GM21447 (cell line): ENCODE measurements at regions not wholly inside any gene's neighbourhood (a gene's known extent, or its start where the extent isn't known, plus 50 kb on each side); places are given as distances from the start of the nearest gene placed in this dataset.
"Not testable (repeated sequence)": the region's sequence is repeated elsewhere in the genome, so short reads cannot be mapped to it uniquely, and the experiment has no call there.

Source experiments
- ATAC-seq: cut with Tn5 transposase; IDR thresholded peaks from one replicate; pipeline ENCODE4 v1.9.1; 2021; ENCODE audit not compliant: unreplicated experiment

DNA sequence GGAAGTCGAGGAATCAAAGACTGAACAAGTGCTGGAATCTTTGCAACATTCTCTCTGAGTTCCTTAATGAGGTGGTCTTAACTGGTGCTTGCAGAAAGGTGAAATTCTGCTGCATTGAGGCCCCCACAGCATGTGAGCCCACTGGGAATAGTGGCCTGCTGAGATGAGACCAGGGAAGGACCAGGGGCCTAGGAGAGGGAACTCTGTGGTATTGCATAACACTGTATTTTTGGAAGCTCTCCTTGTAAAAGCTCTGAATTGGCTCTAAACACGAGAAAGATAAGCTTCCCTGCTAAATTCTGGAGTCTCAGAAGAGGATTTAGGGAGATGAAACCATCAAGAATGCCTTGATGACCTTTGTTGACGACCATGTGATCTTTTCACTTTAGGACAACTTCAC is 100.4 kb upstream of the TSC22D1 start:
- ATAC-seq = no peak

DNA sequence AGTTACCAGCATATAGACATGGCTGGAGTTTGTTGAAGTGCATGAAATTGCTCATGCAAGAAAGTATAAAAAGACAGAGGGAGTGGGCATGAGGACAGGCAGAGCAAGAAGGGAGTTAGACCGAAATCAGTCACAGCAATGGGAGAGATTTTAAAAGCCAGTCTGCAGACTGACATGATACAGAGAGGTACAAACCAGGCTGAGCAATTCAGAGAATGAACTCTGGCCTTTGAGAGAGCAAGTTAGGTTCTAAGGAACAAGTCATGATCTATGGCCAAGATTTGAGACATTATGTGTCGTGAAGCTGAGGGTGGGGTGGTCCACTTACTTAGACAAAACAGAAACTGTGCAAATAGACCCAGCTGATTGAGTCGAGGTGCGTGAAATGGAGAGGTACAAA is 93.4 kb upstream of the TSC22D1 start:
- no peak for ATAC-seq

DNA sequence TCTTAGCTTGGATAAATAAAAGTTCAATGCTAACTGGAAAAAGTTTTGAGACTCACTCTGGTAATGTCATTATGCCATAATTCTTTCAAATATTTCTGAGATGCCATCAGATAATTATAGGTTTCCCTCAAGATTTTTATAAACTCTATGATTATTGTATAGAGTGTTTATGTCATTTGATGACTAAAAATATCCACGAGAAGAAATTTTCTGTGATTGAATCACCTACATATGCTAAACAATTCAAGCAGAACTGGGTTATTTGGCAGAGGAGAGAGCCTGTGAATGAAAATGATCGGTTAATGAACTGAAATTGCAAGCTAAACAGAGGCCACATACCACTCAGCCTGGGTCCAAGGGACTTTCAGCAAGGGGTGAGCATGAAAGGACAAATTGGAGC is 92.6 kb upstream of the TSC22D1 start:
- no peak for ATAC-seq

DNA sequence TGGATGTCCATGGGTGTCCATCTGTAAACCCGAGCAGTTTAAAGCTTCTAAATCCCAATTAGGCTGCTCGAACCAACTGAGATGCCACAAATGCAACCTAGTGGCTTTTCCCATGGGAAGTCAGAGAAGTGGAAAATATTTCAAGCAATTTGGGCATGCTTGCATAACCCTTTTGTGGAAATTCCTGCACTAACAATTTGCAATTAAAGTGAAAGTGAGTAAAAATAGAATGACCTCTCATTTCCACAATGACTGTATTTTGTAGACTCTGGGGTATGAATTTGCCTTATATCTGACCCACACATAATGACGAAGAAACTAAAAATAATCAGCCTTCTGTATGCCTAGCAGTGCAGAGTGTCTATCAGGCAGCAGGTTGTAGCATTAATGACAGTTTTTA is 91.8 kb upstream of the TSC22D1 start:
- peak; percentile 64 for ATAC-seq

DNA sequence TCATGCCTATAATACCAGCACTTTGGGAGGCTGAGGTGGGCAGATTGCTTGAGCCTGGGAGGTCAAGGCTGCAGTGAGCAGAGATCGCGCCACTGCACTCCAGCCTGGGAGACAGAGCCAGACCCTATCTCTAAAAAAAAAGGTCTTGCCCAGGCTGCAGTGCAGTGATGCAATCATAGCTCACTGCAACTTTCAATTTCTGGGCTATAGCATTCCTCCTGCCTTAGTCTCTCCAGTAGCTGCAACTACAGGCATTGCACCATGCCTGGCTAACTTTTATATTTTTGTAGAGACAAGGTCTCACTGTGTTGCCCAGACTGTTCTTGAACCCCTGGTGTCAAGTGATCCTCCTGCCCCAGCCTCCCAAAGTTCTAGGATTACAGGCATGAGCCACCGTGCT is 90.4 kb upstream of the TSC22D1 start:
- not testable (repeated sequence) for ATAC-seq

DNA sequence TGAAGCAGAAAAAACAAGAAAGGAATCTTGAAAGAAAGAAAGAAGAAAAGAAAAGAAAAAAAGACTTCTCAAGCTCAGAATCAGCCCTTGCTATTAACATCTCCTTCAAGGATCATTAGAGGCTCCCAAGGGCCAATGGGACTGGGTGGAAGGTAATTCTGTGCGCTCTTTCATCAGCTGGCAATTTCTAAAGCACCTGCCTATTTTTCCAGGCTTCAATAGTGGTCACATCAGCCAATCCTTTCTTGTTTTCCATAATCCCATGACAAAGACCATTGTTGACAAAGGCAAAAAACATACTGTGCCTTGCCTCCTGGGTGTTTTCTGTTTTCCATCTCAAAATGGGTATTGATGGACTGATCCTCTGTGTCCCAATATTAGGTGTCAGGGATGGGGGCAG is 88.2 kb upstream of the TSC22D1 start:
- ATAC-seq = no peak

DNA sequence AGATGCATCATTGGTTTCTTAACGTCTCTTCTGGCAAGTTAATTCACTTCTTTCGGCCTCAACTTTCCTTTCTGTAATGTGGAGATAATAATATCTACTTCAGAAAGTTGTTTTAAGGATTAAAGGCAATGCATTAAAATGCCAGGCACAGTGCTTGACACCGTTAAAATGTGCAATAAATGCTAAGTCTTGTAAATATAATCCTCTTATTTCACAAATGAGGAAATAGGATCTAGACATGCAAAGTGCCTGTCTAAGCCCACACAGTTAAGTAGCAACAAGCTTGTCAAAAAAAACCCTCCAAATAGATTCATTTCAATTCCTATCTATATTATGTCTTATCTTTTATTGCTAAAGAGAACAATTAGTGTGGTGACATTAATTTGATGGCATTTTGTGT is 86.4 kb upstream of the TSC22D1 start:
- no peak for ATAC-seq

DNA sequence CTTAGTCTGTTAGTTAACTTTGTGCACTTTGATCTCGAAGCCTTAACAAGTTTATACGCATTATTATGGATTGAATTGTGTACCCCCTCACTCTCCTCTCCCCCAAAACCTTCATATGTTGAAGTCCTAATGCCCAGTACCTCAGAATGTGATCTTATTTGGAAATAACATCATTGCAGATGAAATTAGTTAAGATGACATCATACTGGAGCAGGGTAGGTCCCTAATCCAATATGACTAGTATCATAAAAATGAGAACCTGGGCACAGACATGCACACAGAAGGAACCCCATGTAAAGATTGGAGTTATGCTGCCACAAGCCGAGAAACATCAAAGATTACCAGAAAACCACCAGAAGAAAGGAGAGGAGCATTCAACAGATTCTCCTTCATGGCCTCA is 85.8 kb upstream of the TSC22D1 start:
- ATAC-seq = no peak

DNA sequence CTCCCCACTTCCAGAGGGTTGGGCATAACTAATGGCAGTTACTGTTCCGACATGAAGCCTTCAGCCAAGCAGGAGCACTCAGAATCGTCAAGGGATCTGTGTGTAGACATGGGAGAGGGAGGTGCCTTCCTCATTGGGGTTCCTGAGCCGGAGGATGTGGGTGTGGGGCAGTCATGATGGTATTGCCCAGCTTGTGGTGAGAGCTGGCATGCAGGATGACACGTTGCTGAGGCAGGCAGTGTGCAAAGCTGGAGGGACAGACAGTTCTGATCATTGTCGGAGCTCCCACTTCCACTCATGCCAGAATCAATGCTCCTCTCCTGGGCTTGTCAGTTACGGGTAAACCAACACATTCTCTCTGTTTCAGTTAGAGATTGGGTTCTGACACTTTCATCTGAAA is 83.9 kb upstream of the TSC22D1 start:
- no peak for ATAC-seq

DNA sequence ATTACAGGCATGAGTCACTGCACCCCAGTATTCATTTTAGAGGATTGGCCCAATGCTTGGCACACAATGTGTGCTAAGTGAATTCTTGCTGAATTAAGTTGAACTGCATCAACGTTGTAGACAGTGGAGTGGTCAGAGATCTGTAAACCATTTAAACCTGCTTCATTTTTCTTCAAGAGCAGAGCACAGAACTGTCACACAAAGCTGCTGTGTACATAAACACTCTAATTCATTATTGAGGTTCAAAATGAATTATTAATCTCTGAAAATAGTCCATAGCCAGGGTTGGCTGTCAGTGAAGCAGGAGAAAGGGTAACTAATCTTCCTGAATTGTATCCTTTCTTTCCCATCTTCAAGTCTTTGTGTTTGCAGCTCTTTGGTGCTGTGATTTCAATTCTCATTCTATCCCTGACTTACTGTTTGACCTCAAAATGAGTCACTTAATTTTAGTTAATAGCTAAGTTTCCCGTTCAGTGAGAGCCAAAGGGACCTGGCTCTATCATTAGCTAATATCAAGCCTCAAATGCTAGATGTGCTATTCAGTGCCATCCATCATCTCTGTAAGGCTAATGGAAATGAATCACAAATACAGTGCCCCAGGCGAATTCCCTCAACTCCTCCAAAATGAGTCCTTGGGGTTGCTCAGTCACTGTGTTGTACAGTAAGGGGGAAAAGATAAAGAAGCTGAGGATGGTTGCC is 77.0 kb upstream of the TSC22D1 start:
- ATAC-seq = no peak

DNA sequence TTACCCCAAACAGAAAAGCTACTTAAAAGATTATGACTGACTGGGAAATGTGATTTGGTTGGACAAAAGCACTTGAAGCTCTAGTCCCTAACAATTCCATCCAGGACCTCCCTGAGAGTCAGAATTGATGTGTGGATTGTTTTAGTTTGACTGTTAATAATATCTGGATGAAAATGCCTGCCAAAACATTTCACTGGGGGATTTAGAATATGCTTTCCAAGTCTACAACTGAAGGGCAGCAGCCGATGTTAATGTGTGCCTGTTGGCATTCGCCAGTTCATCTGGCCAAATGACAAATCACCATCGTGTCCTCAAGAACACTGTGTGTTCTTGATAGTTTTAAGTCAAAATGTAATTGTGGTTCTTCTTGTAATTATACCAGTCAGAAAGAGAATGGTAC is 76.0 kb upstream of the TSC22D1 start:
- ATAC-seq = no peak

DNA sequence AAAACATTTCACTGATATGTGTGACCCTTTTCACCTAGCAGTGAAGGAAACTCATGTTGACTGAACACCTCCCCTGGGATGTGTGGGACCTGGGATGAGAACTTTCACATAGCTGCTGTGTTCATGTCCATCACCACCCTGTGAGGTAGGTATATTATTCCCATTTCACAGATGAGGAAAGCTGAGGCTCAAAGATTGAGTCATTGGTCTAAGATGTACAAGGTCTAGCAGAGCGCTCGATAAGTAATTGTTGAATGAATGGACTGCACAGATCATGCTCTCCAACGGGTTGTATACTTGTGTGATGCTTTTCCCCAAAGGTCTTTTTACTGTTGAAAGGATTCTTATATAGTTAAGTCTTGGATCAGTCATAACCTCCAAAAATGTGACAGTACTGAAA is 75.6 kb upstream of the TSC22D1 start:
- no peak for ATAC-seq

DNA sequence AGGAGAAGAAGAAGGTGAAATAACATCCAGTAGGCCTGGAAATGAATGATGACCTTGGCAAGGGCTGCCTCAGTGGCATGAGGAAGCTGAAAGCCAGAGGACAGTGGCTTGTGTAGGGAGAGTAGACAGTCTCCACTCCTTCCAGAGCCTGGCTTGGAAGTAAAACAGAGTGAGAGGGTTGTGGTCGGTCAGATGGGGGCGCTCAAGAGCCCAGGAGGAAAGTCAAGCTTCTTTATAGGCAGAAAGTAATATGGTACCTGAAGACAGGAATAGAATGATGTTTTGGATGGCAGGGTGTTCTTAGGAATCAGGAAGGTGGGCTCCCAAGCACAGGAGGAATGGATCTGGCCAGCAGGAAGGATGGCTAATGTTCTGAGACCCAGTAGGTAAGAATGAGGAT is 75.1 kb upstream of the TSC22D1 start:
- ATAC-seq = no peak

DNA sequence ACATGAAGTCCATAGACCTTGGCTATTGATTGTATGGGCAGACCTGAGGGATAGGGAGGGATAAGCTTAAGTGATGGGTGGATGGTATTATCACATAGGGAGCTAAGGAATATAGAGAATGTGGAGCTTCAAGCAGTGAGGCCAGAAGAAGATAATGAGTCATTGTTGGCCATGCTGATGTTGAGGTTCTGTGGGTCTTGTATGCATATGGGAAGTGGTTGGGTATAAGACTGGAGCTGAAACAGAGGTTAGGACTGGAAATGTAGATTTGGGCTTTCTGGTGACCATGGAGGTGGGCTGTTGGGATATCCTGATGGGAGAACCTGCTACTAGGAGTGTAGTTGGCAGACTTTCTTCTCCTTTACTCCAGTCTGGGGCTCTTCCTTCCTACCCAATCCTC is 73.7 kb upstream of the TSC22D1 start:
- no peak for ATAC-seq

DNA sequence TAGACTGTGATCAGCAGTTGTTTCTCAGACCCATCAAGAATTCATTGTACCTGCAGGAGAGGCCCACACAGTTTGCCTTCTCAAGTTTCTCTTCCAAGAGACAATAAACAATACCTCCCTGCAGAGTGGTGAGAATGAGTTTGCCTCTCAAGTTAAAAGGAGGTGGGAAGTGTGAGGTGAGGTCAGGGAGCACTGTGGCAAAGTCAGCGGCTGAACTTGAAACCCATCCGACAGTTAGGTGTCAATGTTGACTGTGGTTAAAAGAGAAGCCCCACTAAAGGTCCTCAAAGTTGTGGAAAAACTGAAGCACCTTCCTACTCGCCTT is 72.9 kb upstream of the TSC22D1 start:
- ATAC-seq = no peak

DNA sequence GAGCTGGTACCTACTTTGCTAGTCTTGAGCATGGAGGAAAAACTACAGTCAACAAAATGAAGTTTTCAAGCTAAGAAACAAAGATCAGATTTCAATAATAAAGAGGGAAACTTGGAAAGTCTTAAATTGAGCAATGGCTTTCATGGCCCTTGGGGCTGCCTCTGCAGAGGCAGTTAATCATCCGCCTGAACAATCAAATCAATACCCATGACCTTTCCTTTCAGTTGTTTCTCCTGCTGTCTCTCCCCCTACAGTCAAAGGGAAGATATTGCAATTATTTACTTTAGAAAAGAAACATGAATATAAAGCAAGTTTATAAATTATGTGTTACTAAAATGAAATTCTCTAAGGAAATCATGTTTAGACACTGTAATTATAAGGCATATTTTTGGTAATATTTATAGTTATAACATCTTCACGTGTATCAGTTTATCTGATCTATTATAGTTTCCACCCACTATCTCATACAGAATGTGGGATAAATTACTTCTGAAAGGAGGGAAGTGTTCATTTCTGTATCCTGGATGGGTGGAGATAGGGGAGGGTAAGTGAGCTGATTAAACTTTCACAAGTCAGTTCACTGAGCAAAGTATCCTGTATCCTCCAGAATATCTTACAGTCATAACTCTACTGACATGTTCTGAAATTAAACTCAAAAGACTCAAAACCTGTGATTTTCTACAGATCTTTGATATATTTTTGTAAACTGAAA is 72.4 kb upstream of the TSC22D1 start:
- ATAC-seq = no peak

DNA sequence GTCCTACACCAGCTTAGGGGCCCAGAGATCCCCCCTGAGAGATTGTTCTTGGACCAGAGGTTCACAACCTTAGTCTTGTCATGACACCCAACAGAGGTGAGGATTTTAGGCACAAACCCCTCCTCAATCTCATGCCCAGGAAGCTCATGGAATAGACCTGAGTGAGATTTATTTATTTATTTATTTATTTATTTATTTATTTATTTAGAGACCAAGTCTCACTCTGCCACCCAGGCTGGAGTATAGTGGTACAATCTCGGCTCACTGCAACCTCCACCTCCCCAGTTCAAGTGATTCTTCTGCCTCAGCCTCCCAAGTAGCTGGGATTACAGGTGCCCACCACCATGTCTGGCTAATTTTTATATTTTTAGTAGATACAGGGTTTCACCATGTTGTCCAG is 71.4 kb upstream of the TSC22D1 start:
- not testable (repeated sequence) for ATAC-seq

DNA sequence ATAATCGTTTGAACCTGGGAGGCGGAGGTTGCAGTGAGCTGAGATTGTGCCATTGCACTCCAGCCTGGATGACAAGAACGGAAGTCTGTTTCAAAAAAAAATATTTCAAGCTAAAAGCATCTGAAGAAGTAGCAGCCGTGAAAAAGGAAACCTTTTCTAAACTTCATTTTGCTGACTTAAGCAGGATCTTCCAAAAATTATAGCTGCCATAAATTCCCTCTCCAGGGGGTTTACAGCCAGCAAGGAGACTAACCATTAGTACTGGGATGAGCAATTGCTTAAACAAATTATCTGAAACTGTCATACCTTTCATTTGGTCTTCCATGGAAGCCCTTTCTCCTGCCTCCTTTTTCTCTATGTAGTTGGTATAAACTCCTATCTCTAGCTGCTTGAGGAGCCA is 69.9 kb upstream of the TSC22D1 start:
- ATAC-seq = no peak

DNA sequence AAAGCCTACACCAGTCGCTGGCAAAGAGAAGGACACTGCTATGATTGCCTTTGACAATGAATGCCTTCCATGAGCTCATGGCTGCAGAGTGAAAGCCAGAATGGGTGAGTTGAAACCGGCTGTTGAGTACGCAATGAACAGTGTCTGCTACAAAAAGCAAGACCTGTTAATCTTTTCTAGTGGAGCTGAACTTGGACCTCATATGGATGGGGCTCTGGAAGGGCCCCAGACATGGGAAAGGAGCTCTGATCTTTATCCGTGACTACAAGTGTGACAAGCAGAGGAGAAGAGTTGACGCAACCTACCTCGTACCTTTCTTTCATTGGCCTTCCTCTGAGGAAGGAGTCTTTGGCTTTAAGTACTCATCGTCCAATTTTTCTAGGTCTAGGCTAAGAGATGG is 67.1 kb upstream of the TSC22D1 start:
- no peak for ATAC-seq

DNA sequence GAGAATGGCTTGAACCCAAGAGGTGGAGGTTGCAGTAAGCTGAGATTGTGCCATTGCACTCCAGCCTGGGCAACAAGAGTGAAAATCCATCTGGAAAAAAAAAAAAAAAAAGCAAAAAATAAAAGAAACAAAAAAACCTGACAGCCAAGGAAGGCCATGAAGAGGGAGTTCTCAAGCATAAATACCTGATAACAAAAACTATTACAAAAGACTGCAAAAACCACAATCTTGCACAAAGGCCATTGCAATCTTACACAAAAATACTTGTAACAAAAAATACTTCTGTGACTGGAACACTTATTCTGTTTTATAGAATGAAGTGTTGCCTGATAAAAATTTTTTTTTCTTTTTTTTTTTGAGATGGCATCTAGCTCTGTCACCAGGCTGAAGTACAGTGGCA is 61.5 kb upstream of the TSC22D1 start:
- no peak for ATAC-seq

DNA sequence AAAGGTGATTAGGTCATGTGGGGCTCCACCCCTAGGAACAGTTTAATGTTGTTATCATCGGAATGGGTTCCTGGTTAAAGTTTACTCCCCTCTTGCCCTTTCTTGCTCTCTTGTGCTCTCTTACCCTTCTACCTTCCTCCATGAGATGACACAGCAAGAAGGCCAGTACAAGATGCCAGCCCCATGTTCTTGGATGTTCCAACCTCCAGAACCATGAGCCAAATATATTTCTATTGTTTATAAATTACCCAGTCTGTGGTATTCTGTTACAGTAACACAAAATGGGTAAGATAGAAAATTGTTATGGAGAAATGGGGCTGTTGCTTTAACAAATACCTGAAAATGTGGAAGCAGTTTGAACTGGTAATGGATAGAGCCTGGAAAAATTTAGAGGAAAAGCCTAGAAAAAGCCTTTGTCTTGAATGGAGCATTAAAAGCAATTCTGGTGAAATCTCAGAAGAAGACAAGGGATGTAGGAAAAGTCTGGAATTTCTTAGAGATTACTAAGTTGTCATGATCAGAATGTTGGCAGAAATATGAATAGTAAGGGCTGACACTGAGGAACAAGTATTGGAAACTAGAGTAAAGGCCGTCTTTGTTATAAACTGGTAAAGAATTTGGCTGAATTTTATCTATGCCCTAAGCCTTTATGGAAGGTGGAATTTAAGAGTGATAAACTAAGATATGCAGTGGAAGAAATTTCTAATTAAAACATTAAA is 53.5 kb upstream of the TSC22D1 start:
- ATAC-seq = no peak

DNA sequence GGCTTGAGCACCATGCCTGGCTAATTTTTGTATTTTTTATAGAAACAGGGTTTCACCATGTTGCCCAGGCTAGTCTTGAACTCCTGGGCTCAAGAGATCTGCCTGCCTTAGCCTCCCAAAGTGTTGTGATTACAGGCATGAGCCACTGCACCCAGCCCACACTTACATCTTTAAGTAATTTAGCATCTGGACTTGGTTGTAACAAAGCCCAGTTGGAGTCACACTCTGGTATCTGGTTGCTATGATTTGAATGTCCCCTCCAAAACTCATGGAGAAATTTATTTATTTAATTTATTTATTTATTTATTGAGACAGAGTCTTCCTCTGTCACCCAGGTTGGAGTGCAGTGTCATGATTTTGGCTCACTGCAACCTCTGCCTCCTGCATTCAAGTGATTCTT is 52.7 kb upstream of the TSC22D1 start:
- not testable (repeated sequence) for ATAC-seq
